Panc1 (cell line): ENCODE measurements at regions not wholly inside any gene's neighbourhood (a gene's known extent, or its start where the extent isn't known, plus 50 kb on each side); places are given as distances from the start of the nearest gene placed in this dataset.

ENCODE experiments used
- ATAC-seq: fragments of 200-7000 bp; cut with Tn5 transposase; 2 replicates; pipeline ENCODE4 v1.9.1; 2020; ENCODE audit warnings: mild to moderate bottlenecking, moderate library complexity
- BruUV-seq: library from RNA; stranded (reverse); fragments of 400-500 nt; replicated peaks from 2 replicates; lab custom pipeline; 2021; lab: Mats Ljungman, UMichigan
- CTCF ChIA-PET: fragments of 300-600 bp; sonication (Branson Sonifier 250); formaldehyde crosslinking; loops from one replicate; lab custom pipeline; 2022; ENCODE audit warnings: antibody characterized with exemption; lab: Charles Lee
- POLR2A ChIA-PET: fragments of 300-600 bp; sonication (Branson Sonifier 250); formaldehyde crosslinking; loops from one replicate; lab custom pipeline; 2022; ENCODE audit warnings: antibody characterized with exemption; lab: Charles Lee
- DNase-seq: peaks from one replicate; pipeline ENCODE4 v3.0.0-alpha.2; 2010; ENCODE audit warnings: low read depth, low spot score
- H3K27ac ChIP-seq: 2 replicates; pipeline ENCODE4 v1.5.1; 2011; ENCODE audit warnings: mild to moderate bottlenecking, low read length, inconsistent platforms
- H3K27me3 ChIP-seq: fragments of 200-500 bp; sonication (Bioruptor generic); 2 replicates; pipeline ENCODE4 v1.6.0; 2014; ENCODE audit warnings: low read length, inconsistent platforms; ENCODE audit not compliant: control insufficient read depth, insufficient read depth
- H3K36me3 ChIP-seq: fragments of 200-500 bp; sonication (Bioruptor generic); 2 replicates; pipeline ENCODE4 v1.5.1; 2014; ENCODE audit warnings: inconsistent platforms, mild to moderate bottlenecking, low read length, moderate library complexity; ENCODE audit not compliant: control insufficient read depth, insufficient read depth
- H3K4me1 ChIP-seq: 2 replicates; pipeline ENCODE4 v1.5.1; 2011; ENCODE audit warnings: inconsistent platforms, mild to moderate bottlenecking, low read length, moderate library complexity; ENCODE audit not compliant: control insufficient read depth, insufficient read depth
- H3K4me3 ChIP-seq, 2 experiments: 2 replicates each; pipeline ENCODE4 v1.5.1; 2011 to 2012; ENCODE audit warnings: low read depth in 2 of 2, low read length in 2 of 2, mild to moderate bottlenecking in 2 of 2, inconsistent platforms in 1 of 2, moderate library complexity in 1 of 2
- H3K9me3 ChIP-seq: fragments of 200-500 bp; sonication (Bioruptor generic); 2 replicates; pipeline ENCODE4 v1.5.1; 2014; ENCODE audit warnings: low read depth, mild to moderate bottlenecking, inconsistent platforms, low read length, moderate library complexity; ENCODE audit not compliant: control insufficient read depth, insufficient read depth
- POLR2AphosphoS5 ChIP-seq: IDR thresholded peaks from 2 replicates; pipeline ENCODE4 v1.6.1; 2012; ENCODE audit warnings: mild to moderate bottlenecking, low read depth, low read length, moderate library complexity
- REST ChIP-seq, 2 experiments: IDR thresholded peaks; 2 replicates each; pipeline ENCODE4 v1.6.1; 2011 to 2012; ENCODE audit warnings: low read depth in 2 of 2, control low read depth in 1 of 2, low read length in 1 of 2, mild to moderate bottlenecking in 1 of 2, moderate library complexity in 1 of 2; ENCODE audit not compliant: insufficient read depth in 1 of 2
- SIN3A ChIP-seq: IDR thresholded peaks from 2 replicates; pipeline ENCODE4 v1.6.1; 2012; ENCODE audit warnings: low read depth, mild to moderate bottlenecking, low read length, moderate library complexity, borderline replicate concordance; ENCODE audit not compliant: insufficient read depth
- TCF7L2 ChIP-seq: IDR thresholded peaks from 2 replicates; pipeline ENCODE4 v1.6.1; 2011; ENCODE audit warnings: mild to moderate bottlenecking, low read depth, low read length, inconsistent platforms
- in situ Hi-C: cut with HindIII; loops from 2 replicates; pipeline ENCODE4 v1.10.0; 2016; ENCODE audit warnings: low sequenced_read_pairs, low pct_unique_long_range_greater_than_20kb
- intact Hi-C: fragments of 100-400 bp; cut with micrococcal nuclease; formaldehyde crosslinking; loops from one replicate; pipeline ENCODE4 v1.10.0; 2022; ENCODE audit not compliant: unreplicated experiment
- TF ChIP-seq, protein P1 (sequence below): fragments of 450-650 bp; IDR thresholded peaks from 2 replicates; pipeline ENCODE4 v1.5.1; 2017; ENCODE audit warnings: mild to moderate bottlenecking

DNA sequence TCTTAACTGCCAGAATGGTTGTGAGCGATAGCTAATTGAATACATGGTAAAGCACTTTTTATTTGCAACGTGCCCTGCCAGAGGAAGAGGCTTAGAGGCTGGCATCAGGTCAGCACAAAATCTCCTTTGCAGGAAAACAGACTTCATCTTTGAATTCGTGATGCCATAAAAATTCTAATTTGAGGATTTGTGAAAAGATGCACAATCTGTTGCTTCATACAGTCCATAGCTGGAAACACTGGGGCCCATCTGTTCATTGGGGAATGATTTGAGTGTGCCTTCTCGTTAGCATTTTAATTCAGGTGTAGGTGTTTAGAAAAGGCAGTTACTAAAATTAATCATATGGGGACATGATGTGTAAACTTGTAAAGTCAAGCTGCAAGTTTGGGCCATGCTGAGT is 876.0 kb downstream of the SLC4A3 start:
- no peak for TF ChIP-seq SIN3A
- TF ChIP-seq REST (IDR thresholded peaks at IDR 0.05; ENCODE audit: insufficient read depth in 1 of 2, low read depth in 2 of 2, low read length in 1 of 2), result no peak
- no peak for TF ChIP-seq TCF7L2
- TF ChIP-seq, protein P1, sequence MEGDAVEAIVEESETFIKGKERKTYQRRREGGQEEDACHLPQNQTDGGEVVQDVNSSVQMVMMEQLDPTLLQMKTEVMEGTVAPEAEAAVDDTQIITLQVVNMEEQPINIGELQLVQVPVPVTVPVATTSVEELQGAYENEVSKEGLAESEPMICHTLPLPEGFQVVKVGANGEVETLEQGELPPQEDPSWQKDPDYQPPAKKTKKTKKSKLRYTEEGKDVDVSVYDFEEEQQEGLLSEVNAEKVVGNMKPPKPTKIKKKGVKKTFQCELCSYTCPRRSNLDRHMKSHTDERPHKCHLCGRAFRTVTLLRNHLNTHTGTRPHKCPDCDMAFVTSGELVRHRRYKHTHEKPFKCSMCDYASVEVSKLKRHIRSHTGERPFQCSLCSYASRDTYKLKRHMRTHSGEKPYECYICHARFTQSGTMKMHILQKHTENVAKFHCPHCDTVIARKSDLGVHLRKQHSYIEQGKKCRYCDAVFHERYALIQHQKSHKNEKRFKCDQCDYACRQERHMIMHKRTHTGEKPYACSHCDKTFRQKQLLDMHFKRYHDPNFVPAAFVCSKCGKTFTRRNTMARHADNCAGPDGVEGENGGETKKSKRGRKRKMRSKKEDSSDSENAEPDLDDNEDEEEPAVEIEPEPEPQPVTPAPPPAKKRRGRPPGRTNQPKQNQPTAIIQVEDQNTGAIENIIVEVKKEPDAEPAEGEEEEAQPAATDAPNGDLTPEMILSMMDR, result no peak
- TF ChIP-seq POLR2AphosphoS5, result no peak
- Histone ChIP-seq H3K36me3 (no peaks in the 10 kb centered on the region), H3K27me3 (no peaks in the 10 kb centered on the region), H3K4me3 (no peak overlapping the region), H3K9me3 (no peaks in the 10 kb centered on the region), H3K27ac (no peak overlapping the region), H3K4me1 (no peaks in the 10 kb centered on the region)
- ChIA-PET CTCF (interaction anchor here (0.6 kb wide), 1 partner anchor 813 kb away, joined by 4 read pairs; no protein-coding TSS in a partner anchor), POLR2A (no interaction called here)
- BruUV-seq, result no TSS peak
- intact Hi-C loops, result no loop called here
- in situ Hi-C loops, result no loop called here
- DNase-seq (no peak), ATAC-seq (no peak)

DNA sequence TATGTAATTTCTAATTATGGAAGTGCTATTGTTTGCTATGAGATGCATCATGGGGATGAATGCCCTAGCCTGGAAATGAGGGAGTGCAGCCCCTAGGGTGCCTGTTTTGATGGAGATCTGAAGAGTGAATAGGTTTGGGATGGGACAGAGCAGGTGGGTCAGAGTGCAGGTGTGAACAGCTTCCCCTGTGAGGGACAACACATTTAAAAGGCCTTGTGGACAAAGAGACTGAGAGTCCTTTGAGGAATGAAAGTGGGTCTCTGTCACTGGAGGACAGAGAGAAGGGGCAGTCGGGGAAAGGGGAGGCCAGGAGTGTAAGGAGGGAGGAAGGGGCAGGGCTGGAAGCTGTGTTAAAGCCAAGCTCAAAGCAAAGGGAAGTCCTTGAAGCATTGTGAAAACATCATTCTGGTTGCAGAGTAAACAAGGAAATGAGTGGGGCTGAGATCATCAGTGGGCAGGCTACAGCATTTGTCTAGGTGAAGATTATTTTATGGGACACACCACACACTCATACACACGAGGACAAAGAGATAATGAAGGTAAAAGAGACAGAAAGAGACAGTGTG is 877.6 kb downstream of the SLC4A3 start:
- no peaks in the 10 kb centered on the region for H3K27me3 ChIP-seq
- H3K4me3 ChIP-seq, result no peak overlapping the region
- no peaks in the 10 kb centered on the region for H3K4me1 ChIP-seq
- H3K27ac ChIP-seq, result no peak overlapping the region
- intact Hi-C loops, result no loop called here
- DNase-seq (peak; percentile 82), ATAC-seq (no peak)
- in situ Hi-C loops, result no loop called here
- POLR2A ChIA-PET, result no interaction called here
- no TSS peak for BruUV-seq
- no peaks in the 10 kb centered on the region for H3K36me3 ChIP-seq
- H3K9me3 ChIP-seq, result no peaks in the 10 kb centered on the region
- CTCF ChIA-PET, result no interaction called here
- TF ChIP-seq, protein P1, result no peak
- no peak for TF ChIP-seq POLR2AphosphoS5
- TF ChIP-seq TCF7L2, result no peak
- TF ChIP-seq SIN3A, result no peak
- no peak for TF ChIP-seq REST (IDR thresholded peaks at IDR 0.05; ENCODE audit: insufficient read depth in 1 of 2, low read depth in 2 of 2, low read length in 1 of 2)
